ENCODE measurements at regions not wholly inside any gene's neighbourhood (a gene's known extent, or its start where the extent isn't known, plus 50 kb on each side); places are given as distances from the start of the nearest gene placed in this dataset.

DNA sequence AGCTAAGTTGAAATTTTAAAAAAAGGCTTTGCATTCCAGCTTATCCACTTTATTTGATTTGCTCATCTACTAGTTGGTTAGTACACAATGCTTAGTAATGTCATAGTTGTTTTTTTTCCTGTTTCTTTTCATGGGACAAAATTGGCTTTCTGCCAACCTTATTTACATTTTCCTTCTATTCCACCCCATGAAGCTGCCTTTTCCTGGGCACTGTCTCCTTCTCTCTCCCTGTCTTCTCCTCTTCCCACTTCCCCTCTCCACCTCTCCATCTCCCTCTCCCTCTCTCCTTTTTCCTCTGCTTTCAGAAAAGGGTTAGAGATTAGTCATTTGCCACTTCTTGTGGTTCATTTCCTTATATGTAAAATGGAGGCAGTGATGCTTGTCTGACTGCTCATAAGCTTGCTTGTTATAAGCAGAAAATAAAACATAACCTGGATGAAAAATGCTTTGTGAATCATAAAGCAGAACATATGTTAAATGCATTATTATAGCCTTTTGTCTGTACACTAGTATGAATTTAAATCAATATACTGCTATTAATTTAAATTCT is 181.9 kb downstream of the CEP135 start:
- TF ChIP-seq SRSF9 (IDR thresholded peaks at IDR 0.05; ENCODE audit: borderline replicate concordance, insufficient read depth, low read depth, low read length, poor library complexity, severe bottlenecking) (no peak), SMC3 (IDR thresholded peaks at IDR 0.05; ENCODE audit: low read length) (no peak), FOXC1 (CRISPR knock-in tag; IDR thresholded peaks at IDR 0.05; ENCODE audit: borderline replicate concordance) (no peak), CHD2 (IDR thresholded peaks at IDR 0.05; ENCODE audit: low read depth, low read length) (no peak), PHF21A (CRISPR knock-in tag; IDR thresholded peaks at IDR 0.05) (no peak), IRF2 (CRISPR knock-in tag; IDR thresholded peaks at IDR 0.05) (no peak), CHD4 (IDR thresholded peaks at IDR 0.05; ENCODE audit: borderline replicate concordance, low read length) (no peak), POLR2A (IDR thresholded peaks at IDR 0.05; ENCODE audit: insufficient read depth in 1 of 2, low read depth in 2 of 2, low read length in 2 of 2) (no peak), ZFP41 (CRISPR knock-in tag; IDR thresholded peaks at IDR 0.05; ENCODE audit: borderline replicate concordance) (no peak), ZBTB7A (CRISPR knock-in tag; IDR thresholded peaks at IDR 0.05) (no peak)
- TF ChIP-seq, protein P1, sequence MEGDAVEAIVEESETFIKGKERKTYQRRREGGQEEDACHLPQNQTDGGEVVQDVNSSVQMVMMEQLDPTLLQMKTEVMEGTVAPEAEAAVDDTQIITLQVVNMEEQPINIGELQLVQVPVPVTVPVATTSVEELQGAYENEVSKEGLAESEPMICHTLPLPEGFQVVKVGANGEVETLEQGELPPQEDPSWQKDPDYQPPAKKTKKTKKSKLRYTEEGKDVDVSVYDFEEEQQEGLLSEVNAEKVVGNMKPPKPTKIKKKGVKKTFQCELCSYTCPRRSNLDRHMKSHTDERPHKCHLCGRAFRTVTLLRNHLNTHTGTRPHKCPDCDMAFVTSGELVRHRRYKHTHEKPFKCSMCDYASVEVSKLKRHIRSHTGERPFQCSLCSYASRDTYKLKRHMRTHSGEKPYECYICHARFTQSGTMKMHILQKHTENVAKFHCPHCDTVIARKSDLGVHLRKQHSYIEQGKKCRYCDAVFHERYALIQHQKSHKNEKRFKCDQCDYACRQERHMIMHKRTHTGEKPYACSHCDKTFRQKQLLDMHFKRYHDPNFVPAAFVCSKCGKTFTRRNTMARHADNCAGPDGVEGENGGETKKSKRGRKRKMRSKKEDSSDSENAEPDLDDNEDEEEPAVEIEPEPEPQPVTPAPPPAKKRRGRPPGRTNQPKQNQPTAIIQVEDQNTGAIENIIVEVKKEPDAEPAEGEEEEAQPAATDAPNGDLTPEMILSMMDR (CRISPR knock-in tag; IDR thresholded peaks at IDR 0.05), result no peak
- TF ChIP-seq, protein P2, sequence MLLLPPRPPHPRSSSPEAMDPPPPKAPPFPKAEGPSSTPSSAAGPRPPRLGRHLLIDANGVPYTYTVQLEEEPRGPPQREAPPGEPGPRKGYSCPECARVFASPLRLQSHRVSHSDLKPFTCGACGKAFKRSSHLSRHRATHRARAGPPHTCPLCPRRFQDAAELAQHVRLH (CRISPR knock-in tag; IDR thresholded peaks at IDR 0.05; ENCODE audit: borderline replicate concordance, low read depth), result no peak
- TF ChIP-seq, protein P3, sequence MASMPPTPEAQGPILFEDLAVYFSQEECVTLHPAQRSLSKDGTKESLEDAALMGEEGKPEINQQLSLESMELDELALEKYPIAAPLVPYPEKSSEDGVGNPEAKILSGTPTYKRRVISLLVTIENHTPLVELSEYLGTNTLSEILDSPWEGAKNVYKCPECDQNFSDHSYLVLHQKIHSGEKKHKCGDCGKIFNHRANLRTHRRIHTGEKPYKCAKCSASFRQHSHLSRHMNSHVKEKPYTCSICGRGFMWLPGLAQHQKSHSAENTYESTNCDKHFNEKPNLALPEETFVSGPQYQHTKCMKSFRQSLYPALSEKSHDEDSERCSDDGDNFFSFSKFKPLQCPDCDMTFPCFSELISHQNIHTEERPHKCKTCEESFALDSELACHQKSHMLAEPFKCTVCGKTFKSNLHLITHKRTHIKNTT (CRISPR knock-in tag; IDR thresholded peaks at IDR 0.05), result no peak

Measured in HepG2 (cell line).